NCI-H526 (cell line): ENCODE measurements at regions not wholly inside any gene's neighbourhood (a gene's known extent, or its start where the extent isn't known, plus 50 kb on each side); places are given as distances from the start of the nearest gene placed in this dataset.

ENCODE experiments used
- DNase-seq, 2 experiments: peaks; one replicate each; lab custom pipeline; 2025; lab: John Stamatoyannopoulos, UW

GRCh38 chr5:4386152-4386551 is 754.0 kb upstream of the ADAMTS16 start:
- DNase-seq: no peak

DNA sequence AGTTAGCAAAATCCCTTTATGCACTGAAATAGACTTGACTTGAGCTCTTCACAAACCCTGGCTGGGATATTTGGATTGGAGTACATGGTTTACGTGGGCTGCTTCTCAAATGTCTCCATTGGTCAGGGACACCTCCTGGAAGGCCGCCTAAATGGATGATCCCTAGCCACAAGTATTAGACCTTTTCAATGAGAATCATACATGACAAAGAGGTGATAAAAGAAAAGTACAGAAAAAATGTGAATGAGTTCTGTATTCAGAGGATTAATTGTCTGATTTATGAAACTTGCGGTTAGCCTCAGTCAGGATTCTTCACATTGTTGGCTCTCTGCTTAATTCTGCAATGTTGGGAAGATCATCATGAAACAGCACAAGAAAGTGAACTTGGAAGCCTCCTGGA is 752.8 kb upstream of the ADAMTS16 start:
- no peak for DNase-seq

DNA sequence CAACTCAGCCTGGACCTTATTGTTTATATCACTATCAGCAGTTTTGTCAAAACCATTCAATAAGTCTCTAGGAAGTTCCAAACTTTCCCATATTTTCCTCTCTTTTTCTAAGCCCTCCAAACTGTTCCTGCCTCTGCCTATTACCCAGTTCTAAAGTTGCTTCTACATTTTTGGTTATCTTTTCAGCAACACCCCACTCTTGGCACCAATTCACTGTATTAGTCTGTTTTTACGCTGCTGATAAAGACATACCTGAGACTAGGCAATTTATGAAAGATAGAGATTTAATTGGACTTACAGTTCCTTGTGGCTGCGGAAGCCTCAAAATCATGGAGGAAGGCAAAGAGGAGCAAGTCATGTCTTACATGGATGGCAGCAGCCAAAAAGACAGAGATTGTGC is 744.4 kb upstream of the ADAMTS16 start:
- DNase-seq: no peak

DNA sequence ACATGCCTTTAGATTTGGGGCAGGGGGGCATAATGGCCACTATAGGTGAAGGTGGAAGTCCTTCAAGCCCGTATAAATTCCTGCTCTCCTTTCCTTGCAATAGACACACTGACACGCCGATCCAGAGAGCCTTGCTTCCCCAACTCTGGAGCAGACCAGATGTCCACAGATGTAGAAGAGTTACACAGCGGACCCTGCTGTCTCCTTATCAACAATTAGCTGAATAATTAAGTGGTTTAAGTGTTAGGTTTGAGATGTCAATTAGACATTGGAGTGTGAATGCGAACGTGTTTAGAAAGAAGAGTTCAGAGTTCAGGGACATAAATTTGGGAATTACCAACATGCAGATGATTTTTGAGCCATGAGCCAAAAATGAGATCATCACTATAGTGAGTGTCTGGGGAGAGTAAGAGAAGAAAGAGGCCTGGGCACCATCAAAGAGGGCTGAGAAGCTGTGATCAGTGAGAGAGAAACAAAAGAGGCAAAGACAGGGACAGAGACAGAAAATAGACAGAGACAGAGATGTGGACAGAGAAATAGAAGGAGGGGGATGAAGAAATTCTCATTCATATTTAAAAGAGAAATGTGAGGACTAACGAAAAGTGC is 734.4 kb upstream of the ADAMTS16 start:
- no peak for DNase-seq

DNA sequence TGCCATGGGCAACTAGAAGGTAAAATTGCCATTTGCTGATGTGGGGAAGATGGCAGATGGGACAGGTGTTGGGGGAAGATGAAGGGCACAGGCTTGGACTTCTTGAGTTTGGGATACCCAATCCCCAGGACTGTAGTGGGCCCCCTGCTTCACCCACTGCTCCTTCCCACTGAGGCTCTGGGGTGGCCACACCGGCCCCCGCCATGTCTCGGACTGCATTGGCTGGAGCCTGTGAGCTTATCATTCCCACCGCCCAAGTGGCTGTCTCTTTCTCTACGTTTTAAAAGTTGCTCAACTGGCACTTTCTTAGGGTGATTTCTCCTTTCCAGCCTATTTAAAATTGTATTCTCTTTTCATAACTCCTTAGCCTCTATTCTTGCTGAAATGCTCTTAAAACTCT is 730.0 kb upstream of the ADAMTS16 start:
- no peak for DNase-seq

- DNase-seq: no peak
These were observed 728.5 kb upstream of the ADAMTS16 start for GRCh38 chr5:4411664-4412063.

DNA sequence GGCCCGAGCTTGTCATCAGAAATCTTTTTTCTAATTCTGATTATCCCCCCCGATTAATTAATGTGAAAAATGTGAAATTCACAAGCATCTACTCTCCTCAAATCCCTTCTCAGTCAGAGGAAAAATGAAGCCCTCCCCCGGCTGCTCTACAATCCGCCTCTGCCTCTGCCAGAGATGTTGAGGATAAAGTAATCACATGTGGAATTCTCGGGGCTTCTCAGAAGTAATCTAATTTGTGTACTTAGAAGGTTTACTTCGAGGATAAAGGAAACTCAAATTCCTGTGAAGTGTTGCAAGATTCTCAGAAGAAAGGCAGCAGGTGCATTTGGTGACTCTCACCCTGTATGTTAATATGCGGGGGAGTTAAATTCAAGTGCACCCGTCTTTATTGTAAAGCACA is 726.1 kb upstream of the ADAMTS16 start:
- no peak for DNase-seq

DNA sequence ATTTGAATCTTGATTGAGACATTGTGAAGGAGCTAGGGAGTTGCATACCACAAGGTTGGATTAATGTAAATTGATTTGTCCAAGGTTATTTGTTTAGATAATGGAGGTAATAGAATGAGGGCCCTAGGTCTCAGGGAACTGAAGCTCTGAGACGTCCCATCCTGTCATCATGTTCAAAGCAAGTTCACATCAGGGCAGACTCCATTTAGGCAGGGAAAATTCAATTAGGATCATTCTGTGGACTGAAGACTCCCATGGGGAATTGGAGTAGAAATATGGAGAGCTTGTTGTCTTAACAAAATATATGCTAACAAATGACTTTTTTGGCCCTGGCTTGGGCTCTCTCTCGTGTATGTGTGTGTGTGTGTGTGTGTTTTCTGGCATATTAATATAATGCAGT is 722.0 kb upstream of the ADAMTS16 start:
- DNase-seq: peak; percentile 38 to 54

DNA sequence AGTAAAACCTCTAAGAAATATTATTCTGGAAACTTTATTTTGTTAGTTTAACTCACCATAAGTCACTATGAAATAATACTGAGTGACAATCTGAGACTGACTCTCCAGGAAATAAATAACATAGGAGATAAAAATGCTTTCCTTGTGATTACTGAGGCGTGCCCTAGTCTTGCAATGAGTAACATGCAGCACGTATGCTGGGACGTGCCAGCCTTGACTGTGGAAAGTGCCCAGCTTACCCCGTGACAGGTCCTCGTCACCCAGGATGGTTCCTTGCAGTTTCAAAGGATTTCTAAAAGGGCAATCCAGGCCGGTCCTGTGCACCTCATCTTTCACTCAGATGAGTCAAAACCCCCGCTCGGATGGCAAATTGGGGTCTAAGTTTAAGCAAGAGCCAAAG is 720.8 kb upstream of the ADAMTS16 start:
- DNase-seq: no peak

DNA sequence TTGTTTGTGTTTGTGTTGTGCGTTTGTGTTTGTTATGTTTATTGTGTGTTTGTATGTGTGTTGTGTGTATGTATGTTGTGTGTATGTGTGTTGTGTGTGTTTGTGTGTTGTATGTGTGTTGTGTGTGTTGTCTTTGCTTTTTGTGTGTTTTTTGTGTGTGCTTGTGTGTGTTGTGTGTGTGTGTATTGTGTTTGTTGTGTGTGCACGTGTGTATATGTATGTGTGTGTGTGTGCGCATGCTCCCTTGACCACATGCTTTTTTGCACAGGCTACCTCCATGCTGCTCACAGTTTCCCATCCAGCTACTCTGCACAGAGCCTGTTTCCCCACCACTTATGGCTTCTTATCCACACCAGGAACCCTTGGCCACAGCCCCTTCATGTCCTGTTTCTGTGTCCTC is 720.0 kb upstream of the ADAMTS16 start:
- DNase-seq: no peak

DNA sequence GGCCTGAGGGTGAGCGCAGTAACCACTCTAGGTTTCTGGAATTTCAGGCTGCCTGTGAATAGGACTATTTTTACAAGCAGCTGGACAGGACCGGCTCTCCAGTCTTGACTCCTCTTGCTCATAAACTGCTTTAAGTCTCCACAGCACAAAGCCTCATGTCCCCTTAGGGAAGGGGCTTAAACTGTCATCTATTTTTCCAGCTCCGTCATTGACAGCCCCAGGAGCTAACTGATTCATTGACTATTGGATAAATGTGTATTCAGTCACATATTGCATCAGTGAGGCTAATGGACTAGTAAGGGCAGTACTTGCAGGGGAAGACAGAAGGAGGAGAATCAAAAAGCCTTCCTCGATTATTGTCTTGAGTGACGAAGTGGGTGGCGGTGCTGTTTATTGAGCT is 719.4 kb upstream of the ADAMTS16 start:
- DNase-seq: no peak

DNA sequence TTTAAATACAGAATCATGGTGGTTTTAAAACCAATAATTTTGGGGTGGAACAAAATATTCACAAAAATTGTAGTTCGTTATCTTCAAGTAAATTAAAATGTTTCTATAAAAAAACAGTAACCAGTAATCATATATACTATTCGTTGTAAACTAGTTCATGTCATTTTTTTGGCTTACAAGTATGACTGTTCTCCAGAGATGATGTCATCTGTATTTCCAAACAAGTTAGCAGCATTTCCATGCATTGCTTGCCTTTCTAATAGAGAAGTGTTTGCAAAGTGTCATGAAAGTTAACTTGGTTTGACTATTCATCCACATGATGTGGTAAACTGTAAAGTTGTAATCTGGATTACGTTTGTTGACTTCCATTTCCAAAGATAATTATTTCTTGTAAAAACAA is 717.9 kb upstream of the ADAMTS16 start:
- no peak for DNase-seq

DNA sequence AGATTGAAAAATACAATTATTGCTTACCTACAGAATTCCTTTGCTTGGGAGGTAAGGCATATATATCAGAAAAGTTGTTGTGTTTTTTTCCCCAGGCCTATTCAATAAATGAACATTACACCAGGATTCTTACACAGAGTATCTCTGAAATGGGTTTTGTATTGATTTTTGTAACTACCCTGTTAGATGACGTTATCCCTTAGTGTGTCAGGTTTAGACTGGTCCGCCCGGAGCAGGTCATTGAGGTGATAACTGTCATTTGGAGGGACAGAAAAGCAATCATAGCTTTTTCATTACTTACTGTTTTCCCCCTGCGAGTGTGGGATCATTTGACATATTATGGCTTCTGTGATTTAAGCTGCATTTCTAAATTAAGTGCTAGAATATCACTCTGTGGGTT is 715.2 kb upstream of the ADAMTS16 start:
- no peak for DNase-seq

DNA sequence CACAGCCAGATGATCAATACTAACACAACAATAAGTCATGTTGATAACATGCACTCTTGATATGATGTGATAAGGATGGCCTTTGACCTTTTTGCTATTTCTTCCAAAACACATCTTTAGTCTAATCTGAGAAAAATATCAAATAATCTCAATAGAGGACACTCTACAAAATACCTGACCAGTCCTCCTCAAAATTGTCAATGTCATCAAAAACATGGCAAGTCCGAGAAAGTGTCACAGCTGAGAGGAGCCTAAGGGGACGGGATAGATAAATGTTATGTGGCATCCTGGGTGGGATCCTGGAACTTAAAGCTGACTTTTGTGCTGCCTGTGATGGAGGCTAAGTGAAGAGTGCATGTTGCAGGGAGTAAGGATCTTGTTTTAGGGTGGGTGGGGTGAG is 699.6 kb upstream of the ADAMTS16 start:
- DNase-seq: no peak

- no peak for DNase-seq
These were observed 697.9 kb upstream of the ADAMTS16 start for GRCh38 chr5:4442221-4442620.

GRCh38 chr5:4447657-4448056 is 692.5 kb upstream of the ADAMTS16 start:
- no peak for DNase-seq

- no peak for DNase-seq
These were observed 686.5 kb upstream of the ADAMTS16 start for GRCh38 chr5:4453655-4454054.

- no peak for DNase-seq
These were observed 660.7 kb upstream of the ADAMTS16 start for GRCh38 chr5:4479426-4479825.

DNA sequence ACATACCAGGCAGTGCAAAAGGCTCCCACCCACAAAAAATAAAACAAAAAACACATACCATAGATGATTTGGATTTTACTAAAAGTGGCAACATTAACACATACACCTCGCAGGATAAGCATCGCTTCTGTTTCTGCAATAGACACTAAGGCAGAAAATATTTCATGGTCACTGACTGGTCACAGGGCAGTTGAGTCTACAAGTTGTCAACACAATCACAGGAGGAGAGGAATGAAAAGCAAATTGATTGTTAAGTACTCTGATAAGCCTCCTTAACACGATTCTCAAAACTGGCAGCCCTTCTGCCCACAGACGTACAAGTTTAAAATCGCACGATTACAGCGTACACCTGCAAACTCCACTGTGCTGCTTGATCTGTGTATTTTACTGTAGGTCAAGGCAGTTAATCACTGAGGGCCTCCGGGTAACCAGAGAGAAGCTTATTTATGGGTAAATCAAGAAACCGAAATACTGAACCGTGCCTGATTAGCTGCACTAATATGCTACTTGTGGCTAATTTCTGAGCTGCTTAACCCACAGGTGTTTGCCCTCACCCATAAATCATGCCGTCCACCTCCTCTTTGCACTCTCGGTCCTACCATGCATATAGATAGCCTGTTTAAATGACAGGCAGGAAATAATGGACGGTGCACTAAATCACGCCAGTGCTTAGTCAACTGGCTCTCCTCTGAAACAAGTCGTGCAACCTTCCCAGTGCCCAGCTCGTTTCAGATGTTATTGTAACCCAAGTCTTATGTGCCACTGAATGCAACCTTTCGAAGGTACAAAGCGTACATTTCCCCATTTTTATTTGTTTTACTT is 659.4 kb upstream of the ADAMTS16 start:
- DNase-seq: peak in 1 of 2 experiments; percentile 33

GRCh38 chr5:4487581-4487980 is 652.5 kb upstream of the ADAMTS16 start:
- no peak for DNase-seq

DNA sequence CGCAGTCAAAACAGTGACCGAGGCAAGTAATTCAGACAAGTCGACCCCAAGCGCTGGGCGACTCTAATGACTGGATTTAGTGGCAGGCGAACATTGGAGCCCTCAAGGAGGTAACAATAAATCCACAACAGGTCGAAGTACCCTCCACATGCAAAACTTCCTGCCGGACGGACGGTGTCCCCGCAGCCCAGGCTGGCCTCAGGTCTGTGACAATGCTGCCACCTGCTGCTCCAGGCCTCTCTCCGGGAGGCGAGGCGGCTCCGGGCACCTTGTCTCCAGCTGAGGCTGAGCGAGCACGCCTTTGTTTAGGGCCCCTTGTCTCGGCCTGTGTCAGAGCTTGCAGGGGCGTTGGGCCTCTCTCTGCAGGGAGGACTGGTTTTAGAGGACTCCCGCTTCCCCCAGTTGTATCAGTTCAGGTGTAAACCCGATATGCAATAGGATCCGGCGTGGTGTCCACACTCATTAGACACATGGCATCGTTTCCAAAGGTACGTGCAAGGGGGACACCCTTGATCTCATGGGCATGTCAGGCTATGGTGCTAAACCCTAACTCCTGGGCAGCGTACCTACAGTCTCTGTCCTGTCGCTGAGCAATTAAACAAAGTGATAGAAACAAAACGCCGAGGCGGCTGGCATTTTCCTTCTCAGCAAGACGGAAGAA is 628.0 kb upstream of the ADAMTS16 start:
- DNase-seq: peak; percentile 82 to 92

GRCh38 chr5:4513381-4513780 is 626.7 kb upstream of the ADAMTS16 start:
- DNase-seq: no peak

GRCh38 chr5:4514067-4514648 is 626.0 kb upstream of the ADAMTS16 start:
- no peak for DNase-seq
